MCF 10A (cell line): ENCODE measurements at regions not wholly inside any gene's neighbourhood (a gene's known extent, or its start where the extent isn't known, plus 50 kb on each side); places are given as distances from the start of the nearest gene placed in this dataset.
A peak's percentile ranks its signal among the peaks of the same experiment; 100 is the strongest.

Experiments used
- BruUV-seq: library from RNA; stranded (reverse); fragments of 400-500 nt; replicated peaks from 2 replicates; lab custom pipeline; 2021; lab: Mats Ljungman, UMichigan
- CTCF ChIA-PET: fragments of 300-600 bp; sonication (Branson Sonifier 250); formaldehyde crosslinking; extraction: SDS; loops from one replicate; lab custom pipeline; 2021; ENCODE audit warnings: antibody characterized with exemption, inconsistent platforms; lab: Yijun Ruan, JAX
- POLR2A ChIA-PET: fragments of 300-600, 350-650 bp; sonication (Branson Sonifier 250); formaldehyde crosslinking; extraction: SDS; loops from one replicate; lab custom pipeline; 2020; ENCODE audit warnings: antibody characterized with exemption, inconsistent platforms; lab: Yijun Ruan, JAX
- DNase-seq: peaks from one replicate; pipeline ENCODE4 v3.0.0-alpha.2; 2018; ENCODE audit not compliant: unreplicated experiment
- H3K27ac Mint-ChIP-seq: one replicate; pipeline ENCODE4 v1.8.0; 2022; ENCODE audit warnings: mild to moderate bottlenecking, low read depth, mixed read lengths; ENCODE audit not compliant: unreplicated experiment
- H3K27me3 Mint-ChIP-seq: one replicate; pipeline ENCODE4 v1.8.0; 2022; ENCODE audit warnings: mixed read lengths; ENCODE audit not compliant: insufficient read depth, unreplicated experiment
- H3K36me3 Mint-ChIP-seq: one replicate; pipeline ENCODE4 v1.8.0; 2022; ENCODE audit warnings: mild to moderate bottlenecking, moderate library complexity, mixed read lengths; ENCODE audit not compliant: insufficient read depth, unreplicated experiment
- H3K4me1 Mint-ChIP-seq: one replicate; pipeline ENCODE4 v1.8.0; 2022; ENCODE audit warnings: mixed read lengths; ENCODE audit not compliant: insufficient read depth, unreplicated experiment
- H3K4me3 Mint-ChIP-seq: one replicate; pipeline ENCODE4 v1.8.0; 2022; ENCODE audit warnings: mild to moderate bottlenecking, moderate library complexity, mixed read lengths; ENCODE audit not compliant: unreplicated experiment
- H3K9me3 Mint-ChIP-seq: one replicate; pipeline ENCODE4 v1.8.0; 2022; ENCODE audit warnings: mixed read lengths; ENCODE audit not compliant: unreplicated experiment
- CTCF ChIP-seq: fragments of 200-600 bp; IDR thresholded peaks from one replicate; pipeline ENCODE4 v1.8.0; 2022; ENCODE audit warnings: antibody characterized with exemption, mild to moderate bottlenecking; ENCODE audit not compliant: unreplicated experiment
- intact Hi-C: fragments of 100-400 bp; cut with micrococcal nuclease; formaldehyde crosslinking; loops from 2 replicates; pipeline ENCODE4 v1.14.1; 2022

- Mint-ChIP-seq H3K9me3 (no peaks in the 10 kb centered on the region), H3K4me3 (no peak overlapping the region), H3K27ac (no peak overlapping the region), H3K4me1 (no peaks in the 10 kb centered on the region), H3K36me3 (no peaks in the 10 kb centered on the region), H3K27me3 (no peaks in the 10 kb centered on the region)
- BruUV-seq: no TSS peak
- ChIA-PET POLR2A (interaction anchor here (0.7 kb wide), 1 partner anchor 471 kb away, joined by 4 read pairs; no protein-coding TSS in a partner anchor), CTCF (interaction anchor here (0.7 to 3.9 kb wide), 4 partner anchors 14 to 132 kb away, joined by 3 to 31 read pairs (median 4); no protein-coding TSS in a partner anchor)
- intact Hi-C loops: no loop called here
- no peak for DNase-seq
- no peak for TF ChIP-seq CTCF
Observed at GRCh38 chr11:33989461-33989860, 62.1 kb upstream of the CAPRIN1 start.

GRCh38 chr11:33988586-33989370 lies 62.8 kb upstream of the CAPRIN1 start:
- no peaks in the 10 kb centered on the region for H3K27me3 Mint-ChIP-seq
- no TSS peak for BruUV-seq
- POLR2A ChIA-PET: interaction anchor here (0.7 to 1.4 kb wide), 2 partner anchors 131 to 471 kb away, joined by 4 read pairs; no protein-coding TSS in a partner anchor
- TF ChIP-seq CTCF: no peak
- no peaks in the 10 kb centered on the region for H3K4me1 Mint-ChIP-seq
- H3K4me3 Mint-ChIP-seq: no peak overlapping the region
- H3K9me3 Mint-ChIP-seq: no peaks in the 10 kb centered on the region
- no peak overlapping the region for H3K27ac Mint-ChIP-seq
- no peak for DNase-seq
- H3K36me3 Mint-ChIP-seq: no peaks in the 10 kb centered on the region
- CTCF ChIA-PET: interaction anchor here (0.7 to 3.9 kb wide), 27 partner anchors 8 to 359 kb away, joined by 3 to 31 read pairs (median 5); no protein-coding TSS in a partner anchor
- intact Hi-C loops: loop anchor here (1.0 kb wide), 1 partner anchor 130 kb away; no protein-coding TSS in a partner anchor

GRCh38 chr11:33987975-33988580 lies 63.5 kb upstream of the CAPRIN1 start:
- H3K4me3 Mint-ChIP-seq: no peak overlapping the region
- no peaks in the 10 kb centered on the region for H3K27me3 Mint-ChIP-seq
- BruUV-seq: no TSS peak
- peak; percentile 78 for DNase-seq
- H3K9me3 Mint-ChIP-seq: no peaks in the 10 kb centered on the region
- no peak overlapping the region for H3K27ac Mint-ChIP-seq
- ChIA-PET CTCF (interaction anchor here (0.6 to 3.9 kb wide), 37 partner anchors 9 to 649 kb away, joined by 3 to 31 read pairs (median 5); no protein-coding TSS in a partner anchor), POLR2A (interaction anchor here (0.6 to 1.8 kb wide), 3 partner anchors 42 to 130 kb away, joined by 3 to 5 read pairs (median 4); no protein-coding TSS in a partner anchor)
- TF ChIP-seq CTCF: peak; percentile 62
- no peaks in the 10 kb centered on the region for H3K4me1 Mint-ChIP-seq
- intact Hi-C loops: loop anchor here (1.0 kb wide), 1 partner anchor 130 kb away; no protein-coding TSS in a partner anchor
- no peaks in the 10 kb centered on the region for H3K36me3 Mint-ChIP-seq

GRCh38 chr11:33987545-33987944 lies 64.0 kb upstream of the CAPRIN1 start:
- CTCF ChIA-PET: interaction anchor here (0.5 to 3.9 kb wide), 34 partner anchors 9 to 649 kb away, joined by 3 to 31 read pairs (median 5); no protein-coding TSS in a partner anchor
- POLR2A ChIA-PET: interaction anchor here (0.6 to 1.8 kb wide), 4 partner anchors 43 to 130 kb away, joined by 3 to 5 read pairs (median 4); no protein-coding TSS in a partner anchor
- intact Hi-C loops: no loop called here

More at GRCh38 chr11:33987545-33987944, 64.0 kb upstream of the CAPRIN1 start:
- Mint-ChIP-seq H3K27ac (no peak overlapping the region), H3K36me3 (no peaks in the 10 kb centered on the region), H3K4me1 (no peaks in the 10 kb centered on the region), H3K9me3 (no peaks in the 10 kb centered on the region), H3K4me3 (no peak overlapping the region), H3K27me3 (no peaks in the 10 kb centered on the region)
- TF ChIP-seq CTCF: no peak
- no peak for DNase-seq
- no TSS peak for BruUV-seq
